Lower lobe of right lung (tissue), 2 donors: ENCODE measurements at regions not wholly inside any gene's neighbourhood (a gene's known extent, or its start where the extent isn't known, plus 50 kb on each side); places are given as distances from the start of the nearest gene placed in this dataset.
A peak's percentile ranks its signal among the peaks of the same experiment; 100 is the strongest.

Source experiments
- ATAC-seq, 2 donors: fragments of 200-7000 bp; cut with Tn5 transposase; one replicate each; pipeline ENCODE4 v1.9.1; 2020 to 2022; ENCODE audit warnings: mild to moderate bottlenecking in 2 of 2, moderate library complexity in 2 of 2
- DNase-seq: peaks from one replicate; pipeline ENCODE4 v3.0.0-alpha.2; 2020
- H3K27ac ChIP-seq: fragments of 200-600 bp; one replicate; pipeline ENCODE4 v1.8.0; 2022
- H3K27me3 ChIP-seq: fragments of 200-600 bp; one replicate; pipeline ENCODE4 v1.8.0; 2022; ENCODE audit warnings: low read depth
- H3K36me3 ChIP-seq: fragments of 200-600 bp; one replicate; pipeline ENCODE4 v1.8.0; 2022; ENCODE audit warnings: mild to moderate bottlenecking
- H3K4me1 ChIP-seq: fragments of 200-600 bp; one replicate; pipeline ENCODE4 v1.8.0; 2022
- H3K4me3 ChIP-seq: fragments of 200-600 bp; one replicate; pipeline ENCODE4 v1.8.0; 2022; ENCODE audit warnings: mild to moderate bottlenecking
- H3K9me3 ChIP-seq: fragments of 200-600 bp; one replicate; pipeline ENCODE4 v1.8.0; 2022
- CTCF ChIP-seq: fragments of 200-600 bp; IDR thresholded peaks from one replicate; pipeline ENCODE4 v1.8.0; 2022; ENCODE audit warnings: antibody characterized with exemption, mild to moderate bottlenecking
- intact Hi-C: fragments of 100-400 bp; cut with DNase I; formaldehyde crosslinking; loops from one replicate; pipeline ENCODE4 v1.11.0; 2022
- donor health status: DM: no; HTN: yes; CAD: no; lungs with severe emphysema.

GRCh38 chr7:108997480-108997879 is 427.8 kb downstream of the DNAJB9 start:
- intact Hi-C loops: no loop called here
- Histone ChIP-seq H3K4me1 (no peaks in the 10 kb centered on the region), H3K4me3 (no peak overlapping the region), H3K27ac (no peak overlapping the region), H3K27me3 (no peaks in the 10 kb centered on the region), H3K9me3 (no peaks in the 10 kb centered on the region), H3K36me3 (no peaks in the 10 kb centered on the region)
- ATAC-seq (no peak), DNase-seq (no peak)
- no peak for TF ChIP-seq CTCF

- intact Hi-C loops: no loop called here
- peak; percentile 71 to 78 for ATAC-seq
- TF ChIP-seq CTCF: no peak
- no peaks in the 10 kb centered on the region for H3K27me3 ChIP-seq
- no peak for DNase-seq
- no peak overlapping the region for H3K27ac ChIP-seq
- no peak overlapping the region for H3K4me3 ChIP-seq
- H3K4me1 ChIP-seq: no peaks in the 10 kb centered on the region
- H3K9me3 ChIP-seq: no peaks in the 10 kb centered on the region
- no peaks in the 10 kb centered on the region for H3K36me3 ChIP-seq
Measured at GRCh38 chr7:109003742-109004141, 434.1 kb downstream of the DNAJB9 start.

GRCh38 chr7:109009636-109010035 is 440.0 kb downstream of the DNAJB9 start:
- Histone ChIP-seq H3K36me3 (no peaks in the 10 kb centered on the region), H3K27me3 (no peaks in the 10 kb centered on the region), H3K27ac (no peak overlapping the region), H3K4me3 (no peak overlapping the region), H3K4me1 (no peaks in the 10 kb centered on the region), H3K9me3 (no peaks in the 10 kb centered on the region)
- intact Hi-C loops: no loop called here
- TF ChIP-seq CTCF: no peak
- ATAC-seq (no peak), DNase-seq (no peak)

DNA sequence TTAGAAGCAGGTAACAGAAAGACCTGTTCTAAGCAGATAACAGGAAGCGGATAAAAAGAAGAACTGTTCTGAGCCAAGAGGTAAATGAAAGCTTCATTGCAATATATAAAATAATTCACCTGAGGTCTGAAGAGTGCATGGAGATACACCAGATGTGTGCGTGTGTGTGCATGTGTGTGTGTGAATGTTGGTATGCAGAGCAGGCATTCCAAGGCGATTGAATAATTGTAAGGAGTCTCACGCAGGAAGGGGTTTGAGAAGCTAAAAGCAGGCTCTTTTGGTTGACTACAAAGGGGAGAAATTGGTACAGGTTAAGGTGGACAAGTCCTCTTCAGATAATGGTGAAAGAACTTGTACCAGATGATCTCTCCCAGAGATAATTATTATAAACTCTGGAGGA is 450.6 kb downstream of the DNAJB9 start:
- Histone ChIP-seq H3K9me3 (no peaks in the 10 kb centered on the region), H3K4me1 (no peaks in the 10 kb centered on the region), H3K36me3 (no peaks in the 10 kb centered on the region), H3K27ac (no peak overlapping the region), H3K4me3 (no peak overlapping the region), H3K27me3 (no peaks in the 10 kb centered on the region)
- no peak for TF ChIP-seq CTCF
- DNase-seq: no peak
- intact Hi-C loops: no loop called here
- ATAC-seq: no peak

DNA sequence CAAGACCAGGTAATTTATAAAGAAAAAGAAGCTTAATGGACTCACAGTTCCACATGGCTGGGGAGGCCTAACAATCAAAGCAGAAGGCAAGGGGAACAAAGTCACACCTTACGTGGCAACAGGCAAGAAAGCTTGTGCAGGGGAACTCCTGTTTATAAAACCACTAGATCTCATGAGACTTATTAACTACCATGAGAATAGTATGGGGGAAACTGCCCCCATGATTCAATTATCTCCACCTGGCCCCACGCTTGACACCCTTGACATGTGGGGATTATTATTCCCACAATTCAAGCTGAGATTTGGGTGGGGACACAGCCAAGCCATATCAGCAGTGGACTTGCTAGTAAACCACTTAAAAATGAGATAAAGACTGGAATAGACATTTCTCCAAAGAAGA is 451.7 kb downstream of the DNAJB9 start:
- no peaks in the 10 kb centered on the region for H3K9me3 ChIP-seq
- intact Hi-C loops: no loop called here
- DNase-seq: no peak
- H3K4me1 ChIP-seq: no peaks in the 10 kb centered on the region
- no peak for ATAC-seq
- no peaks in the 10 kb centered on the region for H3K27me3 ChIP-seq
- H3K27ac ChIP-seq: no peak overlapping the region
- no peaks in the 10 kb centered on the region for H3K36me3 ChIP-seq
- H3K4me3 ChIP-seq: no peak overlapping the region
- no peak for TF ChIP-seq CTCF

DNA sequence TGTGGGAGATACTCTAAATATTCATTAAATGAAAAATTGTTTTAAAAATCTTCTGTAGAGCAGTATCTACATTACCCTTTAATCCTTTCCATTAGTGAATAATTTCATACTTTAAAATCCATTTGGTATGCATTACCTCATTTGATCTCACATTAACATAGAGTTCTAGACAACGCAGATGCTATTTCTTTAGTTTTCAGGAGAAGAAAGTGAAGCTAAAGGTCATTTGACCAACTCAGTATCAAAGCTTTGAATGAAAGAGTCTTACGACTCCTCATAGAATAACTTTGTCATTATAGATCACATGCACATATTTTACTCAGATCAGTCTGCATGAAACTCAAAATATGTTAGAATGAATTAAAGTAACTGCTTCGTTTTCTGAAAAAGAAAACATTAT is 460.2 kb downstream of the DNAJB9 start:
- TF ChIP-seq CTCF: no peak
- DNase-seq (no peak), ATAC-seq (no peak)
- Histone ChIP-seq H3K4me1 (no peaks in the 10 kb centered on the region), H3K27ac (no peak overlapping the region), H3K27me3 (no peaks in the 10 kb centered on the region), H3K9me3 (no peaks in the 10 kb centered on the region), H3K4me3 (no peak overlapping the region), H3K36me3 (no peaks in the 10 kb centered on the region)
- intact Hi-C loops: no loop called here
